Common myeloid progenitor, CD34-positive (primary cell): ENCODE measurements at regions not wholly inside any gene's neighbourhood (a gene's known extent, or its start where the extent isn't known, plus 50 kb on each side); places are given as distances from the start of the nearest gene placed in this dataset.

Source experiments
- CTCF ChIA-PET: fragments of 350-600 bp; sonication (Branson Sonifier 250); formaldehyde crosslinking; loops from one replicate; lab custom pipeline; 2021; ENCODE audit warnings: antibody characterized with exemption; lab: Charles Lee
- POLR2A ChIA-PET: fragments of 350-600 bp; sonication (Branson Sonifier 250); formaldehyde crosslinking; loops from one replicate; lab custom pipeline; 2021; ENCODE audit warnings: antibody characterized with exemption; lab: Charles Lee
- DNase-seq, 3 donors: peaks; one replicate each; pipeline versions ENCODE4 v3.0.0 to v3.0.0-alpha.2; 2013
- H3K27ac ChIP-seq, 2 experiments: 1 replicate in 1 of 2; 2 replicates in 1 of 2; pipeline ENCODE4 v1.7.0; 2013; ENCODE audit warnings: inconsistent platforms in 2 of 2, low read length in 2 of 2, mild to moderate bottlenecking in 2 of 2, low read depth in 1 of 2, moderate library complexity in 1 of 2; ENCODE audit not compliant: severe bottlenecking in 2 of 2, insufficient read depth in 1 of 2, poor library complexity in 1 of 2
- H3K27me3 ChIP-seq, 5 experiments: replicated peaks in 2 of 5; 1 replicate in 3 of 5; 2 replicates in 2 of 5; pipeline versions ENCODE4 v1.6.1 to v1.7.0; 2013; ENCODE audit warnings: low read length in 4 of 5, mild to moderate bottlenecking in 2 of 5, moderate library complexity in 2 of 5, inconsistent platforms in 1 of 5; ENCODE audit not compliant: insufficient read depth in 5 of 5, control insufficient read depth in 4 of 5
- H3K36me3 ChIP-seq, 4 experiments: 1 replicate in 2 of 4; 2 replicates in 2 of 4; pipeline versions ENCODE4 v1.6.1 to v1.7.0; 2013; ENCODE audit warnings: low read length in 3 of 4, control low read depth in 1 of 4, mild to moderate bottlenecking in 1 of 4; ENCODE audit not compliant: control insufficient read depth in 4 of 4, insufficient read depth in 4 of 4
- H3K4me1 ChIP-seq, 4 experiments: 1 replicate in 3 of 4; 2 replicates in 1 of 4; pipeline versions ENCODE4 v1.6.1 to v1.7.1; 2013; ENCODE audit warnings: low read length in 3 of 4, mild to moderate bottlenecking in 3 of 4, control low read depth in 1 of 4, inconsistent platforms in 1 of 4, moderate library complexity in 1 of 4; ENCODE audit not compliant: control insufficient read depth in 4 of 4, insufficient read depth in 4 of 4; ENCODE audit errors: control extremely low read depth in 1 of 4
- H3K4me3 ChIP-seq, 7 experiments: 1 replicate in 4 of 7; 2 replicates in 3 of 7; pipeline versions ENCODE4 v1.5.1 to v1.7.0; 2013; ENCODE audit warnings: mild to moderate bottlenecking in 7 of 7, low read length in 6 of 7, moderate library complexity in 6 of 7, inconsistent platforms in 2 of 7, low read depth in 2 of 7, control low read depth in 1 of 7; ENCODE audit not compliant: insufficient read depth in 4 of 7, control insufficient read depth in 1 of 7; ENCODE audit errors: extremely low read depth in 1 of 7
- H3K9me3 ChIP-seq, 5 experiments: 1 replicate in 4 of 5; 2 replicates in 1 of 5; pipeline versions ENCODE4 v1.6.1 to v1.7.1; 2013; ENCODE audit warnings: low read length in 4 of 5, mild to moderate bottlenecking in 2 of 5, inconsistent platforms in 1 of 5, low read depth in 1 of 5, moderate library complexity in 1 of 5; ENCODE audit not compliant: control insufficient read depth in 4 of 5, insufficient read depth in 2 of 5; ENCODE audit errors: control extremely low read depth in 1 of 5
- WGBS: methylation state at CpG from one replicate; pipeline ENCODE4 v1.1.5; 2013; ENCODE audit not compliant: insufficient coverage; 5-methylcytosine and 5-hydroxymethylcytosine counted together

DNA sequence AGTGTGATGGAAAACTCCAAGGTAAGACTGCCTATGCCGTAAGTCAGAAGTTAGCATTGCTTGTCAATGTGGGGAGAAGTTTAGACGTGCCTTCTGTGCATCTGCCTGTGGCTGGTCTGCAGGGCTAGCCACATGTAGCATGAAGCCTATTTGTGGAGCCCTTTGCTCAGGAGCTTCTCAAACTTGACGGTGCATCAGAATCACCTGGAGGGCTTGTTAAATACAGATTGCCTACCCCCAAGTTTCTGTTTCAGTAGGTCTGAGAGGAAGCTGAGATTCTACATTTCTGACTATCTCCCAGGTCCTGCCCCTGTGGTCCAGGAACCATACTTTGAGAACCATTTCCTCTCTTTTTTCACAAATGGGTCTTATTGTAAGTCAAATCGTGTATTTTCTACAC lies 292.1 kb upstream of the TPM1 start:
- no peak overlapping the region for H3K27ac ChIP-seq
- DNase-seq: no peak
- POLR2A ChIA-PET: no interaction called here
- H3K9me3 ChIP-seq: no peaks in the 10 kb centered on the region
- H3K27me3 ChIP-seq: no peaks in the 10 kb centered on the region
- H3K36me3 ChIP-seq: no peaks in the 10 kb centered on the region
- CTCF ChIA-PET: no interaction called here
- no peak overlapping the region for H3K4me3 ChIP-seq
- no peaks in the 10 kb centered on the region for H3K4me1 ChIP-seq
- WGBS: 100% methylated on average over 2 of the region's 4 CpGs

DNA sequence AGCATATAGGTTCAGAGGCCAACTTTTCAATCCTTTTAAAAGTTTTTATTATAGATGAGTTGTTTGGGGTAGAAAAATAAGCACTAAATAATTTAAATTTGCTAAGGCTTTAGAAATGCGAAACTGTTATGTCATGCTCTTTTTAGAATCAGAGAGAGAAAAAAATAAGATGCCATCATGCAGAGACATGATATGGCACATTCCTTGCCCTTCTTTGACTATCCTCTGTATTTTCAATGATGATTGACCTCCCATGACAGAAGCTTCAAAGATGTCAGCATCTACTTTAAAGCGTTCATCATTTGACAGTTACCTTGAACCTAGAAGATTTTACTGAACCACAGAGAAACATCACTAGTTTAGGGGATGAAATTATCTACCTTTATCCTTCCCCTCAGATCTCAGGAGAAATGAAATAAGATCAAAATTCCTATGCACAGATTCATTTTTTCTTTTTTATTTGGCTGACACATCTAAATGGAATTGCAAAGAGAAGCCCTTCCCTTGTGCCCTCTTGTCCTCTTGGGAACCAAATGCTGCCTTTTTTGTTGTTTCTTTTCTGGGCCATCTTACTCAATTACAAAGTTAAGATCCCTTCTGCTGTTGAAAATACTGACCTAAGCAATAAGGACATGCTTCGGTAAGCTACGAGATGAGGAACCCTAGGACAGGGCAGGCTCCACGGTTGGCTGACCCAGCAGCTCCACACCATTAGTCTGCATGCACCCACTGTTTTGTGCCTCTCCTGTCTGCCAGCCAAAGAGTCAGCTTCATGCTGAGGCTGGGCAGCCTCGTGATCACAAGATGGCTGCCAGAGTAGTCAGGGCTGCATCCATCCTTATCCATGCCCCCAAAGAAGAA lies 289.7 kb upstream of the TPM1 start:
- H3K4me1 ChIP-seq: no peaks in the 10 kb centered on the region
- H3K4me3 ChIP-seq: no peak overlapping the region
- DNase-seq: no peak
- ChIA-PET CTCF (no interaction called here), POLR2A (no interaction called here)
- H3K36me3 ChIP-seq: no peaks in the 10 kb centered on the region
- H3K9me3 ChIP-seq: no peaks in the 10 kb centered on the region
- H3K27me3 ChIP-seq: no peaks in the 10 kb centered on the region
- H3K27ac ChIP-seq: no peak overlapping the region
- 100% methylated on average over 5 of the region's 6 CpGs for WGBS

DNA sequence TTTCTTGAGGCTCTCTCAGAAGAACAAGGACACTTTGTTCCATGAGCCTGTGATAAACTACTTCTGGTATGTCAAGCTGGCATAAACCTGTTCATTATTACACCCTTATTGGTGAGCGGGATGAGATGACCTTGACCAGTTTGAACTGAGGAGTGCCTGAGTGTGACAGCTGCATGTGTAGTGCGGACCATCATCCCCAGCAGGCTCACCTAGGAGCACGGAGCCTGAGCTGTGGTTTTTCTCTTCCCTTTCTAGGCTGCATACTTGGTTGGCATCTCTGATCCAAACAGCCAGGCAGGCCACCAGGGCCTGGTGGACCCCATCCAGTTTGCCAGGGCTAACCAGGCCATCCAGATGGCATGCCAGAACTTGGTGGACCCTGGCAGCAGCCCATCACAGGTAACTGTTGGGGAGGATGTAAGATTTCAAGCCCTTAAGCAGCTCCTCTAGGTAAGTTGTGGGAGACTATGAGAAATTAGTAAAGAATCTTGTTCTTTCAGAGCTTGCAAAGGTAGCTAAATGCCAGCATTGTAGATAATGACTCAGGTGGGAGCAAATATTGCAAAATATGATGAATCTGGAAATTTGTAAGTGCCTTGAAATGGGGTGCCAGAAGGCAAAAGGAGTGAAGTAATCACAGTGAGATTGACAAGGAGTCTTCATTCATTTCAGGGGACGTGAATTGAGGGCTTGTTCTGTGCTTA lies 288.9 kb upstream of the TPM1 start:
- H3K36me3 ChIP-seq: no peaks in the 10 kb centered on the region
- CTCF ChIA-PET: no interaction called here
- no peak overlapping the region for H3K27ac ChIP-seq
- 100% methylated on average over 4 of the region's 4 CpGs for WGBS
- H3K27me3 ChIP-seq: no peaks in the 10 kb centered on the region
- no peaks in the 10 kb centered on the region for H3K9me3 ChIP-seq
- no peak for DNase-seq
- no peak overlapping the region for H3K4me3 ChIP-seq
- POLR2A ChIA-PET: no interaction called here
- H3K4me1 ChIP-seq: no peaks in the 10 kb centered on the region

DNA sequence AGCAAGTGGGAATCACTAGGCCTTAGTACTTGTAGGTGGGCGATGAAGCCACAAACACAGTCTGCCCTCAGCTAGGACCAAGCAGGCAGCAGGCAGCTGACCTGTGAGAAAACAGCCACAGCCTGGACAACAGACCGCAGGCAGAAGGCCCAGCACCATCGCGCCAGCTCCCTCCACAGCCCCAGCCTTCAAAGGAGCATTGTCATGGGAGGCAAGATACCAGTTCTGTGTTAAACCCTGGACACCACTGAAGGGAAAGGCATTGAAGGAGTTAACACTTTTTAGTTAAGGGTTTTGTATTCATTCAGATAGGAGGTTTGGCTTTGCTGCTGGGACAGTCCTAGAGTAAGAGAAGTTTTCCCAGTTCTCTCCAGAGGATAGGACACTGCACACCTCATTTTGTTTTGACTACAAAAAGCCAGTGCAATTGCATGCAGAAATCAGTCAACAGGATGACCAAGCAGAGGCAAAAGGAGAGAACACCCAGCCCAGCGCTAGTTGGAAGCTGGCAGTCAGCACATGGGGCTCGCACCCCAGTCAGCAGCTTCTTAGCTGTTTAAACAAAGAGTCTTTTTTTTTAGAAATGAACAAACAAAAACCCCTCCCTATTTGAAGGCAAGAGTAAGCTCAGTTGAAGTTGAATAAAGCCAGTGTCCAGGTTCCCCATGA lies 286.1 kb upstream of the TPM1 start:
- no peaks in the 10 kb centered on the region for H3K9me3 ChIP-seq
- no peak overlapping the region for H3K4me3 ChIP-seq
- no peaks in the 10 kb centered on the region for H3K36me3 ChIP-seq
- WGBS: 95% methylated on average over 5 of the region's 6 CpGs
- H3K27me3 ChIP-seq: no peaks in the 10 kb centered on the region
- H3K27ac ChIP-seq: no peak overlapping the region
- no peaks in the 10 kb centered on the region for H3K4me1 ChIP-seq
- DNase-seq: no peak
- ChIA-PET CTCF (no interaction called here), POLR2A (no interaction called here)

DNA sequence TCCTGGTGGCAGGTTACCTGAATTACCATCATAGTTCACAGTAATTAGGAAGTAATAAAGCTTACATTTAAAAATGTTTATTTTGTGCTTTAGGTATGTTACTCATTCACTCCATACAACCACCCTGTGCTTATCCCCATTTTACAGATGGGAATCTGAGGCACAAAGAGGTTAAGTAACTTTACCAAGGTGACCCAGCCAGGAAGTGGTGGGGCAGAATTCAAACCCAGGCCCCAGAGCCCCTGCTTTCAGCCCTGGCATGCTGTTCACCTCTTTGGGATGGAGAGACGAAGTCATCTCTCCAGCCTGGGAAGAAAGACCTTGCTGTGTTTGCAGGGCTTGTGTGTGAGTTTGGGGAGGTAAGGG lies 285.6 kb upstream of the TPM1 start:
- ChIA-PET POLR2A (no interaction called here), CTCF (interaction anchor here (1.8 kb wide), 1 partner anchor 13 kb away, joined by 7 read pairs; no protein-coding TSS in a partner anchor)
- H3K27me3 ChIP-seq: no peaks in the 10 kb centered on the region
- no peaks in the 10 kb centered on the region for H3K36me3 ChIP-seq
- H3K4me1 ChIP-seq: no peaks in the 10 kb centered on the region
- no peak overlapping the region for H3K4me3 ChIP-seq
- WGBS: no CpG with 5 or more reads among the region's 1 CpG
- no peak overlapping the region for H3K27ac ChIP-seq
- H3K9me3 ChIP-seq: no peaks in the 10 kb centered on the region
- DNase-seq: no peak

DNA sequence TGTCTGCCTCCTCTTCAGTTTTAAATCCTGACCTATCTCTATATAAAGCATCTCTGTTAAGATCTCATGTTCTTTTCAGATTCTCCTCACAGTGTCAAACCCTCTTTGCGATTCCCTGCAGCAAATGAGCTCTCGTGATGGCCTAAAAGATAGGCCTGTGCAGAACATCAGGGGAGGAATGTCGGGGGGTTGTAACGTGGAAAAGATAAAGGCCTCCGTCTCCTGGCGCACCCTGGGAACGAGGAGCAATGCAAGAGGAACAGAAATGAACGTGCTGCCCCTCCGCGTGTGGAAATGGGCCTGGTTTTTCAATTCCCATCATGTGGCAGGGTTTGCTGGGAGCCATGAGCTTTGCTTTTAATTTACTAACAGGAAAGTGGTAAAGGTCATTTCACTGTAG lies 285.0 kb upstream of the TPM1 start:
- Histone ChIP-seq H3K9me3 (no peaks in the 10 kb centered on the region), H3K4me1 (no peaks in the 10 kb centered on the region), H3K27ac (no peak overlapping the region), H3K36me3 (no peaks in the 10 kb centered on the region), H3K27me3 (no peaks in the 10 kb centered on the region), H3K4me3 (no peak overlapping the region)
- ChIA-PET POLR2A (no interaction called here), CTCF (interaction anchor here (1.8 kb wide), 1 partner anchor 14 kb away, joined by 7 read pairs; no protein-coding TSS in a partner anchor)
- WGBS: 95% methylated on average over 9 of the region's 10 CpGs
- no peak for DNase-seq
